ENCODE measurements at regions not wholly inside any gene's neighbourhood (a gene's known extent, or its start where the extent isn't known, plus 50 kb on each side); places are given as distances from the start of the nearest gene placed in this dataset.

DNA sequence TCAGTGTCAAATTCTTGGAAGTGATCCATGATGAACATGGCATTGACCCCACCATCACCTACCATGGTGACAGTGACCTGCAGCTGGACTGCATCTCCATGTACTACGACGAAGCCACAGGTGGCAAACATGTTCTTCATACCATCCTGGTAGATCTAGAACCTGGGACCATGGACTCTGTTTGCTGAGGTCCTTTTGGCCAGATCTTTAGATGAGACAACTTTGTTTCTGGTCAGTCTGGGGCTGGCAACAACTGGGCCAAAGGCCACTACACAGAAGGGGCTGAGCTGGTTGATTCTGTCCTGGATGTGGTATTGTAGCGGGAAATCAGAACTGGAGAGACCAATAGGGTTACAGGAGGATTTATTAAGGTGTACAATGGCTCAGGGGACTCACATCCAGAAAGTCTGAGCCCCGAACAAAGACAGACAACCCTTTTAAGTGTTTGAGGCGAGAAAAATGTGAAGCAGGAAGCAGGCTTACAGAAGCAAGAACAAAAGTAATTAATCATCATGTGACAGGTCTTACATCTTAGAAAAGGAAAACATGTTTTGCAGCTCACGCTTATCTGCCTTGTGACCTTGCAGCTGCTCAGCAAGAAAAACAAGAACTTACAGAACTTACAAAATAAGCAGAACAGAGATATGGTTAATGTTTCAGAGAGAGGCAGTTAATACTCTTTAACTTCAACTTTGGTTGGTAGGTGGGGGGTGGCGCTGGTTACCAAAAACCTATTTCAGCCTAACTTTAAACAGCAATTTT is 58.8 kb upstream of the MOCS1 start:
- DNase-seq = no peak
